ENCODE measurements at regions not wholly inside any gene's neighbourhood (a gene's known extent, or its start where the extent isn't known, plus 50 kb on each side); places are given as distances from the start of the nearest gene placed in this dataset.

DNA sequence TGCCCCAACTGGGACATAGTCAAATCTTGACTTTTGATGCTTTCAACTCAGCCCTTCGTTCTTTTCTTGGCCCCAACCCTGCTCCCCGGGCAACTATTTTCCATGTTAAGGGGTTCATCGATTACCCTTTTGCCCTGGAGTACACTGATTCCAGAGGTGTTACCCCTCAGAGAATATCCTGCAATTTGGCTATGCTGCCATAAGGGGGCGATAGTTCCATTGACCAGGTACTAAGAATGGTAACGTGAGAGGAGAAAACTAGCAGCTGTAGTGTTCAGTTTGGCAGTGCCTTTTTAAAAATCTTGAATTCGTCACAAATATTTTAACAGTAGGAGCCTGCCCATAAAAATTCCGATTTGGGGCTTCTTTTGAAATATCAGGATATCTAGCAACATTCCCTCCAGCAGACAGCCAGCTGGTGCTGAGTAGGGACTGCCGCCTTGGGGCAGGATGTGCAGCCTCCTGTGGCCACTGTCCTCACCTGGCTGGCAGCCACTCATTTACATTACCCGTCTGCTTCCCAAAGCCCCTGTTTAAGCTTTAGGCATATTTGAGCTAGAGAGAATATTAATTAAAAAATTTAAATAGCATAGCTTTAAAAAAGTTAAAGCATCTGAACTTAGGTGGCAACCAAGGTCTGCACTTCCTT lies 146.3 kb upstream of the SKOR2 start:
- TF ChIP-seq, protein P1, sequence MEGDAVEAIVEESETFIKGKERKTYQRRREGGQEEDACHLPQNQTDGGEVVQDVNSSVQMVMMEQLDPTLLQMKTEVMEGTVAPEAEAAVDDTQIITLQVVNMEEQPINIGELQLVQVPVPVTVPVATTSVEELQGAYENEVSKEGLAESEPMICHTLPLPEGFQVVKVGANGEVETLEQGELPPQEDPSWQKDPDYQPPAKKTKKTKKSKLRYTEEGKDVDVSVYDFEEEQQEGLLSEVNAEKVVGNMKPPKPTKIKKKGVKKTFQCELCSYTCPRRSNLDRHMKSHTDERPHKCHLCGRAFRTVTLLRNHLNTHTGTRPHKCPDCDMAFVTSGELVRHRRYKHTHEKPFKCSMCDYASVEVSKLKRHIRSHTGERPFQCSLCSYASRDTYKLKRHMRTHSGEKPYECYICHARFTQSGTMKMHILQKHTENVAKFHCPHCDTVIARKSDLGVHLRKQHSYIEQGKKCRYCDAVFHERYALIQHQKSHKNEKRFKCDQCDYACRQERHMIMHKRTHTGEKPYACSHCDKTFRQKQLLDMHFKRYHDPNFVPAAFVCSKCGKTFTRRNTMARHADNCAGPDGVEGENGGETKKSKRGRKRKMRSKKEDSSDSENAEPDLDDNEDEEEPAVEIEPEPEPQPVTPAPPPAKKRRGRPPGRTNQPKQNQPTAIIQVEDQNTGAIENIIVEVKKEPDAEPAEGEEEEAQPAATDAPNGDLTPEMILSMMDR (IDR thresholded peaks at IDR 0.05) = peak in 1 of 5 experiments; percentile 9
- no peak for TF ChIP-seq EP300 (IDR thresholded peaks at IDR 0.05)

DNA sequence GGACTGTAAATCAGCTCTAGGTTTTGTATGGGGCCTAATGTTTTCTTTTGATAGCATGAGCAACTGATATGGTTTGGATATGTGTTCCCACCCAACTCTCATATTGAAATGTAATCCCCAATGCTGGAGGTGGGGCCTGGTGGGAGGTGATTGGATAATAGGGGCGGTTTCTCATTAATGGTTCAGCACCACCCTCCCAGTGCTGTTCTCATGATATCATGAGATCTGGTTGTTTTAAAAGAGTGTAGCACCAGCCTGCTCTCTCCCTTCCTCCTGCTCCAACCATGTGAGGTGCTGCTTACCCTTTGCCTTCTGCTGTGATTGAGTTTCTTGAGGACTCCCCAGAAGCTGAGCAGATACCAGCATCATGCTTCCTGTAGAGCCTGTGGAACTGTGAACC lies 140.2 kb upstream of the SKOR2 start:
- Histone ChIP-seq H3K36me3 (no peaks in the 10 kb centered on the region), H3K27me3 (no peaks in the 10 kb centered on the region), H3K27ac (no peak overlapping the region), H3K4me3 (no peak overlapping the region), H3K4me1 (no peaks in the 10 kb centered on the region), H3K9me3 (no peaks in the 10 kb centered on the region)
- TF ChIP-seq EP300 (IDR thresholded peaks at IDR 0.05) = no peak
- TF ChIP-seq, protein P1 (IDR thresholded peaks at IDR 0.05) = no peak
- no peak for TF ChIP-seq POLR2A (IDR thresholded peaks at IDR 0.05)
- DNase-seq (ENCODE audit: low spot score in 2 of 2) = no peak
- WGBS, 2 donors = 100% methylated on average over 1 of the region's 1 CpG

More for the DNA sequence above, 146.3 kb upstream of the SKOR2 start:
- Histone ChIP-seq H3K36me3 (no peaks in the 10 kb centered on the region), H3K27me3 (no peaks in the 10 kb centered on the region), H3K27ac (no peak overlapping the region), H3K4me1 (no peaks in the 10 kb centered on the region), H3K9me3 (peaks cover 0 to 13% (median 0%) of the 10 kb centered on the region in 4 donors), H3K4me3 (no peak overlapping the region)
- WGBS, 2 donors = 34 to 36% methylated on average over 9 of the region's 9 CpGs
- no peak for DNase-seq (ENCODE audit: low spot score in 2 of 2)

DNA sequence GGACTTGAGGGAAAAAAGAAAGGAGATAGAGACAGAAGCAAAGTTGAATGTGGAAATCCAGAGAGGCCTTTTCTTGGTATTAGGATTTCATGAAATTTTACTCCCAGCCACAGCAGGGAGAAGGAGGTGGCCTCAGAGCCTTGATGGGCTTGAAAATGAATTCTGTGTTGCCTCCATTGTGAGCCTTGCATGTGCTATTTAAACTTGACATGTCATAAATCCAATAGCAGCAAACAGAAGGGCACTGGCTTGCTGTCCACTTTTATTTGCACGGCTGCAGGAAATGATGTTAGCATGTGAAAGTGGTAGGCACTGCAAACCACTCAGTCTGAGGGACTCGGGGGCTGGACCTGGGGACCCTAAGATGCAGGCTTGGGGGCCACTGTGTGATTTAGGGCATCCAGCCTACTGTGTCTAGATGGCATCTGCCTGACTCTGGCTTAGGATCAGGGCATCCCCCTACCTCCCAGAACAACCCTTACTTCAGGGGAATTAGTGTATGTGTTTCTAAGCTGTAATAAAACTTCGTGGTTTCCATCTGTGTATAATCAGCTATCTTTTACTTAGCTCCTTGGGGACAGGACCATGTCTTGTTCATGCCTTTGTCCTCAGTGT lies 139.1 kb upstream of the SKOR2 start:
- H3K27ac ChIP-seq = no peak overlapping the region
- no peaks in the 10 kb centered on the region for H3K27me3 ChIP-seq
- 15 to 19% methylated on average over 3 of the region's 3 CpGs for WGBS, 2 donors
- H3K4me3 ChIP-seq = no peak overlapping the region
- no peaks in the 10 kb centered on the region for H3K36me3 ChIP-seq
- no peaks in the 10 kb centered on the region for H3K4me1 ChIP-seq
- TF ChIP-seq, protein P1 (IDR thresholded peaks at IDR 0.05) = no peak
- TF ChIP-seq EP300 (IDR thresholded peaks at IDR 0.05) (no peak), POLR2A (IDR thresholded peaks at IDR 0.05) (no peak)
- H3K9me3 ChIP-seq = peaks cover 0 to 5% (median 0%) of the 10 kb centered on the region in 4 donors
- no peak for DNase-seq (ENCODE audit: low spot score in 2 of 2)

DNA sequence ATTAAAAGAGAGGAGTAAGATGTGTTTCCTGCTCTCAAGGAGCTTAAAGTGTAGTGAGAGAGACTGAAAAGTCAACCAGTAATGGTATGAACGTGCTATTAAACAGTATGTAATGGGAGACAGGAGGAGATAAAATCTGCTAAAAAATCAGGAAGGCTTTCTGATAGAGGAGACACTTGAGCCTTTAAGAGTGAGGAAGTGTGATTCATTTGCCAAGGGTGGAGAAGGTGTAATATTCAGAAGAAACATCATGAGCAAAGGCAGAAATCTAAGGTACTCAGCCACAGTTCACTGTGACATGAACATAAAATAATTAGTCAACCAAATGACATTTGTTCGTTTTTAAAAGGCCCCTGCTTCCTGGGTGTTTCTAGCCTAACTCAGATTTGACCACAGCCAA lies 137.8 kb upstream of the SKOR2 start:
- H3K27me3 ChIP-seq = no peaks in the 10 kb centered on the region
- no peaks in the 10 kb centered on the region for H3K4me1 ChIP-seq
- no peak for DNase-seq (ENCODE audit: low spot score in 2 of 2)
- H3K4me3 ChIP-seq = no peak overlapping the region
- no peaks in the 10 kb centered on the region for H3K36me3 ChIP-seq
- TF ChIP-seq POLR2A (IDR thresholded peaks at IDR 0.05) (no peak), EP300 (IDR thresholded peaks at IDR 0.05) (no peak)
- TF ChIP-seq, protein P1 (IDR thresholded peaks at IDR 0.05) = no peak
- no peak overlapping the region for H3K27ac ChIP-seq
- H3K9me3 ChIP-seq = peaks cover 0 to 6% (median 0%) of the 10 kb centered on the region in 4 donors
- 18 to 34% methylated on average over 2 of the region's 2 CpGs for WGBS, 2 donors

DNA sequence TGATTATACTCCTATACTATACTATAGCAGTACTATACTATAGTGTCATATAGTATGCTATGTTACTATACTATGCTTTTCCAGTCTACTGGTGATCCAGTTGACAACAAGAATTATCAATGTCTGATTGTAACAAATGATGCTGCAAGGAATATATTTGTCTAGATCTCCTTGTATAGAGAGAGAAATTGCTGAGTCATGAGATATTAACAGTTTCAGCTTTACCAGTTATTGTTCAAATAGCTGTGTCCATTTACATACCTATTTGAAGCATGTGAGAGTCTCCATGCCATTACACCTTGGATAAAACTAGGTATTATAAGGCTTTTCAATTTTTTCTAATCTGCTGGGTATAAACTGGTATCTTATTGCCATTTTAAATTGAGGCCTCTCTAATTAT lies 136.4 kb upstream of the SKOR2 start:
- TF ChIP-seq POLR2A (IDR thresholded peaks at IDR 0.05) (no peak), EP300 (IDR thresholded peaks at IDR 0.05) (no peak)
- TF ChIP-seq, protein P1 (IDR thresholded peaks at IDR 0.05) = no peak
- H3K4me3 ChIP-seq = no peak overlapping the region
- H3K36me3 ChIP-seq = no peaks in the 10 kb centered on the region
- no peaks in the 10 kb centered on the region for H3K4me1 ChIP-seq
- no peak overlapping the region for H3K27ac ChIP-seq
- H3K27me3 ChIP-seq = no peaks in the 10 kb centered on the region
- DNase-seq (ENCODE audit: low spot score in 2 of 2) = no peak
- H3K9me3 ChIP-seq = peaks cover 0 to 6% (median 0%) of the 10 kb centered on the region in 4 donors

Data from tibial nerve (tissue), 4 donors.